ENCODE measurements at regions not wholly inside any gene's neighbourhood (a gene's known extent, or its start where the extent isn't known, plus 50 kb on each side); places are given as distances from the start of the nearest gene placed in this dataset.

GRCh38 chr16:35492225-35492624, 2032.8 kb downstream of the TP53TG3F start:
- TF ChIP-seq JUND (IDR thresholded peaks at IDR 0.05), result no peak
- TF ChIP-seq, protein P1, sequence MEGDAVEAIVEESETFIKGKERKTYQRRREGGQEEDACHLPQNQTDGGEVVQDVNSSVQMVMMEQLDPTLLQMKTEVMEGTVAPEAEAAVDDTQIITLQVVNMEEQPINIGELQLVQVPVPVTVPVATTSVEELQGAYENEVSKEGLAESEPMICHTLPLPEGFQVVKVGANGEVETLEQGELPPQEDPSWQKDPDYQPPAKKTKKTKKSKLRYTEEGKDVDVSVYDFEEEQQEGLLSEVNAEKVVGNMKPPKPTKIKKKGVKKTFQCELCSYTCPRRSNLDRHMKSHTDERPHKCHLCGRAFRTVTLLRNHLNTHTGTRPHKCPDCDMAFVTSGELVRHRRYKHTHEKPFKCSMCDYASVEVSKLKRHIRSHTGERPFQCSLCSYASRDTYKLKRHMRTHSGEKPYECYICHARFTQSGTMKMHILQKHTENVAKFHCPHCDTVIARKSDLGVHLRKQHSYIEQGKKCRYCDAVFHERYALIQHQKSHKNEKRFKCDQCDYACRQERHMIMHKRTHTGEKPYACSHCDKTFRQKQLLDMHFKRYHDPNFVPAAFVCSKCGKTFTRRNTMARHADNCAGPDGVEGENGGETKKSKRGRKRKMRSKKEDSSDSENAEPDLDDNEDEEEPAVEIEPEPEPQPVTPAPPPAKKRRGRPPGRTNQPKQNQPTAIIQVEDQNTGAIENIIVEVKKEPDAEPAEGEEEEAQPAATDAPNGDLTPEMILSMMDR (IDR thresholded peaks at IDR 0.05 in 2 of 3, conservative IDR thresholded peaks at IDR 0.05 in 1 of 3; ENCODE audit: borderline replicate concordance in 1 of 3, insufficient read depth in 1 of 3, low read depth in 2 of 3, low read length in 2 of 3), result no peak
- no peak for TF ChIP-seq POLR2A (IDR thresholded peaks at IDR 0.05; ENCODE audit: borderline replicate concordance, extremely low read depth, insufficient read depth, insufficient read length)
- TF ChIP-seq RAD21 (IDR thresholded peaks at IDR 0.05; ENCODE audit: low read depth), result no peak
- no peak for TF ChIP-seq ZNF274 (IDR thresholded peaks at IDR 0.05; ENCODE audit: low read depth, low read length)
- TF ChIP-seq SP1 (IDR thresholded peaks at IDR 0.05; ENCODE audit: low read depth), result no peak
- no peak for TF ChIP-seq POLR2AphosphoS5 (IDR thresholded peaks at IDR 0.05; ENCODE audit: low read depth, low read length)
- no peak for TF ChIP-seq EGR1 (IDR thresholded peaks at IDR 0.05; ENCODE audit: low read depth)
- TF ChIP-seq ZBTB33 (IDR thresholded peaks at IDR 0.05; ENCODE audit: extremely low read depth, insufficient replicate concordance, low read length), result no peak
- no peak for TF ChIP-seq REST (IDR thresholded peaks at IDR 0.05; ENCODE audit: low read depth)

Measured in HCT116 (cell line).